ENCODE measurements at regions not wholly inside any gene's neighbourhood (a gene's known extent, or its start where the extent isn't known, plus 50 kb on each side); places are given as distances from the start of the nearest gene placed in this dataset.

GRCh38 chr1:201753492-201753891, 75.5 kb upstream of the IPO9 start:
- Histone ChIP-seq H3K4me1 (replicated peaks) (no peaks in the 10 kb centered on the region), H3K27me3 (replicated peaks; ENCODE audit: insufficient read depth) (no peaks in the 10 kb centered on the region), H3K27ac (no peak overlapping the region), H3K9me3 (no peaks in the 10 kb centered on the region), H3K4me3 (no peak overlapping the region), H3K36me3 (no peaks in the 10 kb centered on the region)
- no peak for DNase-seq (ENCODE audit: low spot score)
- 67% methylated on average over 3 of the region's 3 CpGs for WGBS
- intact Hi-C loops (cut with DNase I), result no loop called here
- TF ChIP-seq POLR2AphosphoS5 (IDR thresholded peaks at IDR 0.05) (no peak), POLR2A (IDR thresholded peaks at IDR 0.05) (no peak)
- TF ChIP-seq, protein P1, sequence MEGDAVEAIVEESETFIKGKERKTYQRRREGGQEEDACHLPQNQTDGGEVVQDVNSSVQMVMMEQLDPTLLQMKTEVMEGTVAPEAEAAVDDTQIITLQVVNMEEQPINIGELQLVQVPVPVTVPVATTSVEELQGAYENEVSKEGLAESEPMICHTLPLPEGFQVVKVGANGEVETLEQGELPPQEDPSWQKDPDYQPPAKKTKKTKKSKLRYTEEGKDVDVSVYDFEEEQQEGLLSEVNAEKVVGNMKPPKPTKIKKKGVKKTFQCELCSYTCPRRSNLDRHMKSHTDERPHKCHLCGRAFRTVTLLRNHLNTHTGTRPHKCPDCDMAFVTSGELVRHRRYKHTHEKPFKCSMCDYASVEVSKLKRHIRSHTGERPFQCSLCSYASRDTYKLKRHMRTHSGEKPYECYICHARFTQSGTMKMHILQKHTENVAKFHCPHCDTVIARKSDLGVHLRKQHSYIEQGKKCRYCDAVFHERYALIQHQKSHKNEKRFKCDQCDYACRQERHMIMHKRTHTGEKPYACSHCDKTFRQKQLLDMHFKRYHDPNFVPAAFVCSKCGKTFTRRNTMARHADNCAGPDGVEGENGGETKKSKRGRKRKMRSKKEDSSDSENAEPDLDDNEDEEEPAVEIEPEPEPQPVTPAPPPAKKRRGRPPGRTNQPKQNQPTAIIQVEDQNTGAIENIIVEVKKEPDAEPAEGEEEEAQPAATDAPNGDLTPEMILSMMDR (IDR thresholded peaks at IDR 0.05), result no peak

DNA sequence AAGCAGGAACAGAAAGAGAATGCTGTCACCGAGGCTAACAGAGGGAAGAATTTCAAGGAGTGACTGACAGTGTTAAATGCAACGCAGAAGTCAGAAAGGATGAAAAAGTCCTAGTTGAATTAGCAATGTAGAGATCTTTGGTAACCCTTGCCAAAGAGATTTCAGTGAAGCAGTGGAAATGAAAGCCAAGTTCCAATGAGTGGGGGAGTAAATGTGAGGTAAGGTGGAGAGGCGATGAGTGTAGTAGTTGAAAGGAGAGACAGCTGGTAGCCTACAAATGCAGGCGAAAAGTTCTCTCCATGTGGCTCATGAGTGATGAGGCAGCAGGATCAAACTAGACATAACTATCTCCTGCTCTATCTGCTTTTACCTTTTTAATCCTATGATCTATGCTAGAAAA, 74.6 kb upstream of the IPO9 start:
- DNase-seq (ENCODE audit: low spot score), result no peak
- TF ChIP-seq POLR2AphosphoS5 (IDR thresholded peaks at IDR 0.05), result no peak
- TF ChIP-seq, protein P1 (IDR thresholded peaks at IDR 0.05), result no peak
- no peak for TF ChIP-seq POLR2A (IDR thresholded peaks at IDR 0.05)
- H3K4me3 ChIP-seq, result no peak overlapping the region
- H3K36me3 ChIP-seq, result no peaks in the 10 kb centered on the region
- no peak overlapping the region for H3K27ac ChIP-seq
- 82% methylated on average over 4 of the region's 4 CpGs for WGBS
- intact Hi-C loops (cut with DNase I), result no loop called here
- no peaks in the 10 kb centered on the region for H3K4me1 ChIP-seq (replicated peaks)
- no peaks in the 10 kb centered on the region for H3K9me3 ChIP-seq
- H3K27me3 ChIP-seq (replicated peaks; ENCODE audit: insufficient read depth), result no peaks in the 10 kb centered on the region

GRCh38 chr1:201755200-201755599, 73.8 kb upstream of the IPO9 start:
- Histone ChIP-seq H3K4me3 (no peak overlapping the region), H3K36me3 (no peaks in the 10 kb centered on the region), H3K9me3 (no peaks in the 10 kb centered on the region), H3K27ac (no peak overlapping the region), H3K27me3 (replicated peaks; ENCODE audit: insufficient read depth) (no peaks in the 10 kb centered on the region), H3K4me1 (replicated peaks) (no peaks in the 10 kb centered on the region)
- DNase-seq (ENCODE audit: low spot score), result no peak
- intact Hi-C loops (cut with DNase I), result no loop called here
- TF ChIP-seq, protein P1 (IDR thresholded peaks at IDR 0.05), result no peak
- TF ChIP-seq POLR2A (IDR thresholded peaks at IDR 0.05) (no peak), POLR2AphosphoS5 (IDR thresholded peaks at IDR 0.05) (no peak)

- Histone ChIP-seq H3K36me3 (no peaks in the 10 kb centered on the region), H3K9me3 (no peaks in the 10 kb centered on the region), H3K27me3 (replicated peaks; ENCODE audit: insufficient read depth) (no peaks in the 10 kb centered on the region), H3K4me1 (replicated peaks) (no peaks in the 10 kb centered on the region), H3K27ac (no peak overlapping the region), H3K4me3 (no peak overlapping the region)
- DNase-seq (ENCODE audit: low spot score), result no peak
- intact Hi-C loops (cut with DNase I), result no loop called here
- no peak for TF ChIP-seq POLR2A (IDR thresholded peaks at IDR 0.05)
- TF ChIP-seq, protein P1 (IDR thresholded peaks at IDR 0.05), result no peak
- no peak for TF ChIP-seq POLR2AphosphoS5 (IDR thresholded peaks at IDR 0.05)
These were observed 72.6 kb upstream of the IPO9 start for GRCh38 chr1:201756406-201756805.

- no peak for TF ChIP-seq POLR2AphosphoS5 (IDR thresholded peaks at IDR 0.05)
- no peak for TF ChIP-seq POLR2A (IDR thresholded peaks at IDR 0.05)
- TF ChIP-seq, protein P1 (IDR thresholded peaks at IDR 0.05), result no peak
- H3K9me3 ChIP-seq, result no peaks in the 10 kb centered on the region
- no peak for DNase-seq (ENCODE audit: low spot score)
- H3K27me3 ChIP-seq (replicated peaks; ENCODE audit: insufficient read depth), result no peaks in the 10 kb centered on the region
- intact Hi-C loops (cut with DNase I), result no loop called here
- H3K36me3 ChIP-seq, result no peaks in the 10 kb centered on the region
- H3K4me3 ChIP-seq, result no peak overlapping the region
- 81% methylated on average over 4 of the region's 4 CpGs for WGBS
- H3K27ac ChIP-seq, result no peak overlapping the region
- H3K4me1 ChIP-seq (replicated peaks), result no peaks in the 10 kb centered on the region
These were observed 70.4 kb upstream of the IPO9 start for GRCh38 chr1:201758499-201759050.
